ENCODE measurements at regions not wholly inside any gene's neighbourhood (a gene's known extent, or its start where the extent isn't known, plus 50 kb on each side); places are given as distances from the start of the nearest gene placed in this dataset.

- Histone ChIP-seq H3K79me2 (ENCODE audit: insufficient read depth, low read length) (no peaks in the 10 kb centered on the region), H3K27ac (ENCODE audit: low read depth, low read length) (no peak overlapping the region), H4K20me1 (ENCODE audit: low read depth, low read length) (no peaks in the 10 kb centered on the region), H3K4me2 (ENCODE audit: low read depth, low read length, poor library complexity, severe bottlenecking) (no peak overlapping the region), H3K27me3 (ENCODE audit: low read length) (no peaks in the 10 kb centered on the region), H3K4me3 (ENCODE audit: insufficient read depth, low read length, poor library complexity, severe bottlenecking) (no peak overlapping the region), H3F3A (ENCODE audit: insufficient read depth) (no peaks in the 10 kb centered on the region), H3K36me3 (ENCODE audit: low read length) (no peaks in the 10 kb centered on the region), H3K9me2 (replicated peaks; ENCODE audit: insufficient read depth, low read length) (no peaks in the 10 kb centered on the region), H3K9me3 (ENCODE audit: insufficient read depth, low read length) (no peaks in the 10 kb centered on the region), H2AFZ (ENCODE audit: low read depth, low read length, severe bottlenecking) (no peak overlapping the region), H3K9ac (ENCODE audit: low read length) (no peak overlapping the region)
- TF ChIP-seq EZH2phosphoT487 (conservative IDR thresholded peaks at IDR 0.05; ENCODE audit: low read length), result no peak
- TF ChIP-seq CTCF (IDR thresholded peaks at IDR 0.05; ENCODE audit: insufficient read depth, low read length, poor library complexity, severe bottlenecking), result no peak
Observed at GRCh38 chr4:20625426-20625825, 74.8 kb upstream of the PACRGL start.

- TF ChIP-seq CTCF (IDR thresholded peaks at IDR 0.05; ENCODE audit: insufficient read depth, low read length, poor library complexity, severe bottlenecking), result no peak
- Histone ChIP-seq H2AFZ (ENCODE audit: low read depth, low read length, severe bottlenecking) (no peak overlapping the region), H3K4me2 (ENCODE audit: low read depth, low read length, poor library complexity, severe bottlenecking) (no peak overlapping the region), H3K4me3 (ENCODE audit: insufficient read depth, low read length, poor library complexity, severe bottlenecking) (no peak overlapping the region), H3K79me2 (ENCODE audit: insufficient read depth, low read length) (no peaks in the 10 kb centered on the region), H3K27me3 (ENCODE audit: low read length) (no peaks in the 10 kb centered on the region), H3K9me3 (ENCODE audit: insufficient read depth, low read length) (no peaks in the 10 kb centered on the region), H3K9me2 (replicated peaks; ENCODE audit: insufficient read depth, low read length) (no peaks in the 10 kb centered on the region), H3K9ac (ENCODE audit: low read length) (no peak overlapping the region), H3K27ac (ENCODE audit: low read depth, low read length) (no peak overlapping the region), H3K36me3 (ENCODE audit: low read length) (no peaks in the 10 kb centered on the region), H4K20me1 (ENCODE audit: low read depth, low read length) (no peaks in the 10 kb centered on the region), H3F3A (ENCODE audit: insufficient read depth) (no peaks in the 10 kb centered on the region)
Observed at GRCh38 chr4:20626326-20627005, 73.8 kb upstream of the PACRGL start.

- H3K27me3 ChIP-seq (ENCODE audit: low read length), result no peaks in the 10 kb centered on the region
- no peaks in the 10 kb centered on the region for H3K79me2 ChIP-seq (ENCODE audit: insufficient read depth, low read length)
- H4K20me1 ChIP-seq (ENCODE audit: low read depth, low read length), result no peaks in the 10 kb centered on the region
- TF ChIP-seq CTCF (IDR thresholded peaks at IDR 0.05; ENCODE audit: insufficient read depth, low read length, poor library complexity, severe bottlenecking) (no peak), EZH2phosphoT487 (conservative IDR thresholded peaks at IDR 0.05; ENCODE audit: low read length) (no peak)
- H3K27ac ChIP-seq (ENCODE audit: low read depth, low read length), result no peak overlapping the region
- H3K4me2 ChIP-seq (ENCODE audit: low read depth, low read length, poor library complexity, severe bottlenecking), result no peak overlapping the region
- H3F3A ChIP-seq (ENCODE audit: insufficient read depth), result no peaks in the 10 kb centered on the region
- H3K9ac ChIP-seq (ENCODE audit: low read length), result no peak overlapping the region
- H3K36me3 ChIP-seq (ENCODE audit: low read length), result no peaks in the 10 kb centered on the region
- H2AFZ ChIP-seq (ENCODE audit: low read depth, low read length, severe bottlenecking), result no peak overlapping the region
- H3K9me2 ChIP-seq (replicated peaks; ENCODE audit: insufficient read depth, low read length), result no peaks in the 10 kb centered on the region
- H3K4me3 ChIP-seq (ENCODE audit: insufficient read depth, low read length, poor library complexity, severe bottlenecking), result no peak overlapping the region
- no peaks in the 10 kb centered on the region for H3K9me3 ChIP-seq (ENCODE audit: insufficient read depth, low read length)
Observed at GRCh38 chr4:20627866-20628265, 72.4 kb upstream of the PACRGL start.
